ENCODE measurements at regions not wholly inside any gene's neighbourhood (a gene's known extent, or its start where the extent isn't known, plus 50 kb on each side); places are given as distances from the start of the nearest gene placed in this dataset.
"Not testable (repeated sequence)": the region's sequence is repeated elsewhere in the genome, so short reads cannot be mapped to it uniquely, and the experiment has no call there.

DNA sequence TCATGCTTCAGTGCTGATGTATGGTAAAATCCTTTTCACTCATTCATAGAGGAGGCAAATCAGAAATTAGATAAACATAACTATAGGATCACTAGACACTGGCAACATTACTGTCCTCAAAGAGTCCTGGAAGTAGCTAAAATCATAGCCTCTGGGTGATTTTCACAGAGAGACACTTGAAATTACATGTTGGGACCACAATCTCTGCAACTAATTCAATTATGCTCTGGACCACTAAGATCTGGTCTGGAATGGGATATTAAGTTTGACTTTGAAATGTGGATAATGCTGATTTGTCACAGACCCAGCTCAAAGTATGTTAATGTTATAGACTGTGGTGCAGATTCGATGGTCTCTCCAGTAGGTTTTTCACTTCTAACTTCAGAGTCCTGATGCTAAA, 214.6 kb upstream of the CCNH start:
- DNase-seq (ENCODE audit: low spot score) = no peak

DNA sequence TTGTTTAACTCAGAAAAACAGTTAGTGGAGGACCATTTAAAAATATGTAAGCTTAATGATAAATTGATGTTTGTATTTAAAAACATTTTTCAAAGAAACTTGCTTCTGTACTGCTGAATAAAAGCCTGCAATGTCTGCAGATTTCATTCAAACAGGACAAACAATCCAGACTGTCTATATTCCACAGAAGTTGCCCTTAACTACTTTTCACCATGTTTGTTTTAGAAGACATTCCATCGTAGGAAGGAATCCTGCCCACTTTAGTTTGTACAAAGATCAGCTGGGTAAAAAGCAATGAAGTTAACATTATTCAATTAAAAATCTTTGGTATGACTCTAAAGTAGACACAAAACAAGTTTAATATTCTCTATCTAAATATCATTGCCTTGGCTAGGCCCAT, 195.7 kb upstream of the CCNH start:
- no peak for DNase-seq (ENCODE audit: low spot score)

DNA sequence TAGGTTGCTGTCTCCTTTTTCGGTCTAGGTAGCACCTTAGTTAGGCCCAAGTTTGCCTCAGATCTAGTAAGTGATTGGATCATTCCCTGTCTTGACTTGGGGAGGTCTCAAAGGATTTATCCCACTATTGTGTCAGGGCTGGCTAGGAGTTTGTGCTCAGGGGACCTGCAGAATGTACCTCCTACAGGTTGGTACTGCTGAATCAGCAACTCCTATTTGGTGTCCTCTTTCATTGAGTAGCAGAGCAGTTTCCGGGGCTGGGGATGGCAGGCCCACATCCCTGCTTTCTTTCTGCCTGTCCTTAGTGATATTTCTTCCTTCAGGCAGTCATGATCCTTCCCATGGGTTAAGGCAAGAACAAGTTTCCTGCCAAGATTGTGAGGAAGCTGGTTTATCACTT, 192.9 kb upstream of the CCNH start:
- DNase-seq (ENCODE audit: low spot score) = no peak

DNA sequence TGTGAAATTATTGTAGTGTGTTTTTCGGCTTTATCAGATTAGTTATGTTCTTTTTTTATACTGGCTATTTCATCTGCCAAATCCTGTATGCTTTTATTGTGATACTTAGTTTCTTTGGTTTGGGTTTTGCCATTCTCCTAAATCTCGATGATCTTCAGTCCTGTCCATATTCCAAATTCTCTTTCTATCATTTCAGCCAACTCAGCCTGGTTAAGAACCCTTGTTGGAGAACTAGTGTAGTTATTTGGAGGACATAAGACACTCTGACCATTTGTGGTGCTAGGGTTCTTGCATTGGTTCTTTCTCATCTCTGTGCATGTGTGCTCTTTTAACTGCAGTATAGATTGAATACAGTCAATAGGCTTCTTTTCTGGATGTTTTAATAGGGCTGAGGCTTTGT, 187.0 kb upstream of the CCNH start:
- DNase-seq (ENCODE audit: low spot score) = no peak

DNA sequence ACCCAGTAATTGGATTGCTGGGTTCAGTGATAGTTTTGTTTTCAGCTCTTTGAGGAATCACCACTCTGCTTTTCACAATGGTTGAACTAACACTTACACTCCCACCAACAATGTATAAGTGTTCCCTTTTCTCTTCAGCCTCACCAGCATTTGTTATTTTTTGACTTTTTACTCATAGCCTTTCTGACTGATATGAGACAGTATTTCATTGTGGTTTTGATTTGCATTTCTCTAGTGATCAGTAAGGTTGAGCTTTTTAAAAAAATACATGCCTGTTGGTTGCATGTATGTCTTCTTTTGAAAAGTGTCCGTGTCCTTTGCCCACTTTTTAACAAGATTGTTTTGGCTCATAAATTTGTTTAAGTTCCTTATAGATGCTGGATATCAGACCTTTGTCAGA, 185.7 kb upstream of the CCNH start:
- DNase-seq (ENCODE audit: low spot score) = no peak

DNA sequence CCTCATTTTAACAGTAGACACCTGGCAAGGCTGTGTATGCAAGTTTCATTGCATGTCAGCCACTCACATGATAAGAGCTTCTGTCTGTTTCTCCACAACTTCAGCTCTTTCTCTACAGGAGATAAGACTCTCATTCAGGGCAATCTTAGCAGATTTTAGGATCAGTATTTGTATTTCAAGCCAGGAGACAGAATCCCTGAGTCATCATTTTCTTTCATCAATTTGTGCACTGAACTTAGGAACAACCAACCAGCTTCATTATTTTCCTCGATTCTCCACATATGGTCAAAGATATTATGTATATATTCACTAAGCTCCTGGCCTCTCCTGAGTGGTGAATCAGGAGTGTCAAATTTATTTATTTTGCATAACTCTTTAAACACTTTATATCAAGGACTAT, 181.8 kb upstream of the CCNH start:
- DNase-seq (ENCODE audit: low spot score) = no peak

DNA sequence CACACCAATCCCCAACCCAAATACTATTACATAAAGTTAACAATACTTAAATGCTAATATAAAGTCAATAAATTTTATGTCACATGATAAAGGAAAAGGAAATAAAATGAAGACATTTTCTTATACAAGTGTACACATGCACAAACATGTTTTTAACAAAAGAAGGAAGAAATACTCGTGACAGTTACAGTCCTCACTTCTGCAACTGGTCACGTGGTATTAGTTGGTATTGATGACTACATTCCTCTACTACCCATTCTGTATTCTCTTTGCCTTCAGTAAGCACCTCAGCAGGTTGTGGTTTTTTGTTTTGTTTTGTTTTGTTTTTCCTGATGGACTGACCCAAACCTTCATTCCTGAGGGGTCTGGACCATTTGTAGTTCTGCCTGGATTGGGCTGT, 176.9 kb upstream of the CCNH start:
- DNase-seq (ENCODE audit: low spot score) = no peak

DNA sequence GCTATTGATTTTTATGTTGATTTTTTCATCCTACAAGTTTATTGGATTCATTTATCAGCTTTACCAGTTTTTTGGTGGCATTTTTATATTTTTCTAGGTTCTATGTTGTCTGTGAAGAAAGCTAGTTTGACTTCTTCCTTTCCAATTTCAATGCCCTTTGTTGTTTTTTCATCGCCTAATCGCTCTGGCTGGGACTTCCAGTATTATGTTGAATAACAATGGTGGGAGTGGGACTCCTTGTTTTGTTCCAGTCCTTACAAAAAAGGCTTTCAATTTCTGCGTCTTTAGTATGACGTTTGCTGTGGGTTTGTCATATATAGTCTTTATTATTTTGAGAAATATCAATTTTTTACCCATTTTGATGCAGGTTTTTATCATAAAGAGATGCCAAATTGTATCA, 175.6 kb upstream of the CCNH start:
- no peak for DNase-seq (ENCODE audit: low spot score)

DNA sequence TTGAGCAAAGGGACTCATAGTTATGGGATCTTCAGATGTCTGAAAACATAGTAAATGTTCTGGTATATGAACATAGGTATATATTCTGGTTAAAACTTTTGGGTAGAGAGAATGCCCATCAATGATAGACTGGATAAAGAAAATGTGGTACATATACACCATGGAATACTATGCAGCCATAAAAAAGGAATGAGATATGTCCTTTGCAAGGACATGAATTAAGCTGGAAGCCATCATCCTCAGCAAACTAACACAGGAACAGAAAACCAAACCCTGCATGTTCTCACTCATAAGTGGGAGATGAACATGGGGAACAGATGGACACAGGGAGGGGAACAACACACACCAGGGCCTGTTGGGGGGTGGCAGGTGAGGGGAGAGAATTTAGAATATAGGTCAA, 171.0 kb upstream of the CCNH start:
- not testable (repeated sequence) for DNase-seq (ENCODE audit: low spot score)

DNA sequence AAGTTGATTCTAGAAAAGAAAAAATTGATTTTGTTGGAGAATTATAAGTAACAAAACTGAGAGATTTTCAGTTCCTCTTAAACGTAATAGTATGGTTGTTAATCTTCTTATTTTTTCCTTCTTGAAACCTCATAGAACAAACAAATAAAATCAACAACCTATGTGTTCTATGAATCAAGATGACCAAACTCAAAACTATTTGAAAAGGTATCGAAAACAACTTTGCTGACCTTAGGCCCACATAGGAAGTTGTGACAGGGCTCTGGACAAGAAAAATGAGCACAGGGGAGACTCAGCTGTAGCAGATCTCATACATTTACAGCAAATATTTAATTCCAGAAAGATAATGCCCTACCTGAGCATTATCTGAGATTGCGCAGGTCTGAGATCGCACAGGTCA, 169.4 kb upstream of the CCNH start:
- no peak for DNase-seq (ENCODE audit: low spot score)

DNA sequence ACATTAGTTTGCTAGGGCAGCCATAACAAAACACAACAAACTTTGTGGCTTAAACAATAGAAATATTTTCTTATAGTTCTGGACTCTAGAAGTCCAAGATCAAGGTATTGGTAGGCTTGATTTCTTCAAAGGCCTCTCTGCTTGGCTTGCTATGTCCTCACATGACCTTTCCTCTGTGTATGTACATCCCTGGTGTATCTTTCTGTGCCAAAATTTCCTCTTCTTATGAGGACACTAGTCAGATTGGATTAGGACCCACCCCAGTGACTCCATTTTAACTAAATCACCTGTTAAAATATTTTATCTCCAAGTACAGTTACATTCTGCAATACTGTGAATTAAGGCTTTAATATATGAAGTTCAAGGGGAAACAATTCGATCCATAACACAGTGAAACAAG, 168.9 kb upstream of the CCNH start:
- DNase-seq (ENCODE audit: low spot score) = no peak

DNA sequence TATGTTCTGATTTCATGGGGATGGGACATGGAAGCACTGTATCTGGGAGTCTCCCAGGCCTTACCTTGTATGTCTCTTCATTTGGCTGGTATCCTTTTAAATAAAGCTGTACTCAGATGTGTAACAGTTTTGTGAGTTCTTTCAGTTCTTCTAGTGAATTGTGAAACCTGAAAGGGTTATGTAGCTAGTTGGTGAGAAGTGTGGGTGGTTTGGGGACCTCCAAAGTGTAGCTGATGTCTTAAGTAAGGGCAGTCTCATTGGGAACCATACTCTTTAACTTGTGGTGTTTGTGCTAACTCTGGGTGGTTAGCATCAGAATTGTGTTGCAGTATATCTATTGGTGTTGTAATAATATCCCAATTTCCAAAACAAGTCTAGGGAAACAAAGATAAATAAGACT, 166.9 kb upstream of the CCNH start:
- DNase-seq (ENCODE audit: low spot score) = no peak

DNA sequence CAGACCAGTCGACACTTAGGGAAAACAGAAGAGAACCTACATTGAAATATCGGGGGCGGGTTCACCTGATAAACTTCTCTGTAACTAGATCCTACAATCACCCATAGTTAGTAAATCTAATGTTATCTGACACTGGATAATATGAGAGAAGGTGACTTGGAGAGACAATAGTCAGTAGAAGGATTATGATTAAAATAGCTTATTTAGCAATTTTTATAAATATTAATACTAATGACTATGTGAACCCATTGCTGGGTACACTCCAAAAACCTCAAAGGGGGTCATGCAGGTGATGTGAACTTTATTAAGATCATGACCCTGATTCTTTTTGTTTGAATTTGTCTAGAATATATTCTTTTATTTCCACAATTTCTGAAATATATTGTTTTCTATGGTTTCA, 164.1 kb upstream of the CCNH start:
- no peak for DNase-seq (ENCODE audit: low spot score)

DNA sequence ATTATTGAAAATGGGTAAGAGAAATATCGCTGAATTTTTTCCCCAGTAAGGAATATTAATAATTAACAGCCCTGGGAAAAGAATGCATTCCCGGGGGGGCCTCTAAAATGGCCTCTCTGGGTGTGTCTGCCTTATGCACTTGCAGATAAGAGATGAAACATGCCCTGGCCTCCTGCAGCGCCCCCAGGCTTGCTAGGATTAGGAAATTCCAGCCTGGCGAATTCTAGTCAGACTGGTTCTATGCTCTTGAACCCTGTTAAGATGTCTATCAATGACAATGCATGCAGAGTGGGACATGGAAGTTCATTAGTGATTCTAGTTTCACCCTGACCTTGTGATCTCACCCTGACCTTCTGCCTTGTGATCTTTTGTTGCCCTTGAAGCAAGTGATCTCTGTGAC, 163.6 kb upstream of the CCNH start:
- DNase-seq (ENCODE audit: low spot score) = not testable (repeated sequence)

DNA sequence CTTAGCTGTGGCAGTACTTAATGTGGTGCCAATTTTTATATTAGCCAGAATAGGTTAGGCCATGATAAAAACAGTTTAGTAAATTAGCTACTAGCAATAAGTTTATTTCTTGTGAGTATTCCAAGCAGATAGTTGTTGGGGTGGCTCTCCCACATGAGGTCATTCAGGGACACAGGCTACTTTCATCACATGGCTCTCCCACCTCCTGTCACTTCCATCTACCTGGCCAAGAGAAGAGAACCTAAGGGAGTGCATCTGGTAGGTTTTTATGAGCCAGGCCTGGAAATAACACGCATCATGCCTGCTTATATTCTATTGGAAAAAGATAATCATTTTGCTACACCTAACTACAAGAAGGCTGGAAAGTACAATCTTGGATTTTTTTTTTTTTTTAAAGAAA, 161.4 kb upstream of the CCNH start:
- DNase-seq (ENCODE audit: low spot score) = no peak

DNA sequence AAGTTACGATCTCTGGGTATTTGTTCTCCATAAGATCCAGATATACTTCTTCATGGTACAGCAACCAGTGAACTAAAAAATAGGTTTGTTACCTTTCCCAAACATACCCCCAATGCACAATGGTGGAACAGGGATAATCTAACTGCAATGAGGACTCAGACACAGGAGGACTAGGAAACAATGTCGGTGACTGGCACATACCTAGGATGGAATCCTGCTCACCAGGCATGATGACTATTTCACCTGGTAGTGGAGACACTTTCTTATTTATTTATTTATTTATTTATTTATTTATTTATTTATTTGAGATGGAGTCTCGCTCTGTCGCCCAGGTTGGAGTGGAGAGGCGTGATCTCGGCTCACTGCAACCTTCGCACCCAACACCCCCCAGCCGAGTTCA, 159.9 kb upstream of the CCNH start:
- no peak for DNase-seq (ENCODE audit: low spot score)

DNA sequence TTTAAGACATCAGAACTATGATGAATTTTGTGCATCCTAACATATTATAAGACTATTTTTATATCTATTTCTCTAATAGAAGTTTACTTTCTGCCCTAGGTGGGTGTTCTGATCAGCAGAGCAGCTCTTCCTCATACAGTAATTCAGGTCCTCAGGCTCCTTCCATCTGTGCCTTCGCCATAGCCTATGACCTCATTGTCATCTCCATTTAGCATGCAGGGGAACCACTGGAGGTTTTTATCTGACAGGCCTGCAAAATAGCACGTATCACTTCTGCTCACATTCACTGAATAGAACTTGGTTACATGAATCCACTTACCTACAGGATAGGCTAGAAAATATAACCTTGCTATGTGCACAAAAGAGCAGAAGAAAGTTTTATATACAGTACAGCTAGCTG, 159.4 kb upstream of the CCNH start:
- no peak for DNase-seq (ENCODE audit: low spot score)

DNA sequence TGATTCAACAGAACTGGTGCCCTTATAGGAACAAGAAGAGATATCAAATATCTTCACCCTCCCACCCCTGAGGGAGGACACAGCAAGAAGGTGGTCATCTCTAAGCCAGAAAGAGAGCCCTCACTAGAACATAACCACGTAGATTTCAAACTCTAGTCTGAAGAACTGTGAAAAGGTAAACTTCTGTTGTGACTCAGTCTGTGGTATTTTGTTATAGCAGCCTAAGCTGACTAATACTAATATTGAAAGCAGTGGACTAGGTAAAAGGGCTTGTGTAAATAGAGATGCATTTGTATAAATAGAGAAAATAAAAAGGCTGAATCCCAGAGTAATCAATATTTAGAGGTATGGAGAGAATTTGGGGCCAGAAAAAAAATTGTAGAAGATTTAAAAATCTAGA, 157.6 kb upstream of the CCNH start:
- no peak for DNase-seq (ENCODE audit: low spot score)

DNA sequence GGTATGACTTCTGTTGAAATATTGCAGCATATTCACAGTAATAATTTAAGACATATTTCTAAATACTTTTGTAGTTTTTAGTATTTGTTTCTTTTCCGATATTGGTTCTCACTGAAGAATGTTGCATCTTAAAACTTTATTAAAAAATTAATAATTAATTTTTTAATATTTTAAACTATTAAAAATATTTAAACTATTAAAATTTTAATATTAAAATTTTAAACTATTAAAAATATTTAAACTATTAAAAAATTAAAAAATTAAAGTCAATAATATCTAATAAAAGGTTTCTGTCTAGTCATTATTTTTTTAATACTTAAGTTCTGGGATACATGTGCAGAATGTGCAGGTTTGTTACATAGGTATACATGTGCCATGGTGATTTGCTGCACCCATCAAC, 149.3 kb upstream of the CCNH start:
- no peak for DNase-seq (ENCODE audit: low spot score)

DNA sequence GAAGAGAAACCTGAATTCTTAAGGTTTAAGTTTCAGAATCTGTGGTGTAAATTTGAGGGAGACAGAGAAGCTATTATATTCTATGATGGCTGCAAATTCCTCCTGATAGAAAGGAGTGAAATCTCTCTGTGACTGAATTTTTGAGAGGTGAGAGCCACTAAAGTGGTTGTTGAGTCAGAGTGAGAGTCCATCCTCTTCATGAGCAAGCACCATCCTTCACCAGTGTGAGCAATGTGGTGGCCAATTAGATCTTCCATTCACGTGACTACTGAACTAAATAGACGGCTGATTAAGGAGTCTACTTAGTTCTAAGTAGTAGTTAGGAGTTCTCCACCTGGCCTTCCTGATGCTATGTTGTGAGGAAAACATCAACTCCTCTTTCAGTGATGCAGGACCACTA, 147.8 kb upstream of the CCNH start:
- DNase-seq (ENCODE audit: low spot score) = no peak

DNA sequence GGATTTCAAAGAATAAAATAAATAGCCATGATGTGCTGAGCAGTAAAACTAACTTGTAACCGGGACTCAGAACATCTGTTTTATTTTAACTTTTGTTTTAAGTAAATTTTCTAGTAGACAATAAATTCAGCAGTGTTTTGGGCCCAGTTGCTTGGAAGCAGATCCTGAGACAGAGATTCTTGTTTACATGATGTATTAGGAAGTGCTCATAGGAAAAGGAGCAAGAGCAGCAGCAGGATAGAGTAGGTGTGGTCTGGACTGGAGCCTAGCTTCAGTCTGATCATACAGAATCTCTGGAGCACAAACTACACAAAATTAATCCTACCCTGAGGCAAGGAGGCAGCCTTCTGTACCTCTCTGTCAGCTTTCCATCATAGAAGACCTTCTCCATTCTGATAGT, 139.2 kb upstream of the CCNH start:
- DNase-seq (ENCODE audit: low spot score) = no peak

DNA sequence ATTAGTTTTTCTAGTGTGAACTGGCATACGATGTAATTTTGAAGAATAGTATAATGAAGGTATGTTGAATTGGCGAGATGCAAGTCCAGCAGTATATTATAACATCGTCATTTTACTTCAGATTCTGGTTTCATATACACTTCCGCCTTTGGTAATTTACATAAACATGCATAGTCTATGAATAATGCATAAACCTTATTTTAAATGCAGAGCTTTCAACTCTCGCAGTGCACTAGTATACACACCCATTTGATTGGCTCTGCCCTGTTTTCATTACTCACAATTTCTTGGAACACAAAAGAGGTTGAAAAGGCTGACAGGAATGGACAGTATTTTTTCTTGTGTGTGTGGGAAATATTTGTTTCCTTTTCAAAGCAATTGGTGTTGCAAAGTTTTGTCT, 128.9 kb upstream of the CCNH start:
- no peak for DNase-seq (ENCODE audit: low spot score)

DNA sequence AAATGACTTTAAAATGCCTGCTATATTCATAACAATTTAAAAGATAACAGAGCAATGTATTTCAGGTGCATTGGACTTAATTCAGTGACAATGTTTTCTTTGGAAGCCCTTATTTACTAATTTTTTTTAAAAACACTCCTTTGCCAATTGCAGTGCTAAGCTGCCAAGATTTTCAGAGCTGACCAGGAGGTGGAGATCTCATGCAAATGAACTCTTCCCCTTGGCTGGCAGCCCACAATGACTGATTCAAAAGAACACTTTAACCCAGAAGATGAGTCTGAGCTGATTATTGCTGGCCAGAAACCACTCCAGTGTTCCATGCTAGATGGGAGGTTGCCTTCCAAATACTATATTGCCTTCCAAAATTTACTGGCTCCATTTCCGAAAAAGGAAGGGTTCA, 128.3 kb upstream of the CCNH start:
- DNase-seq (ENCODE audit: low spot score) = no peak

DNA sequence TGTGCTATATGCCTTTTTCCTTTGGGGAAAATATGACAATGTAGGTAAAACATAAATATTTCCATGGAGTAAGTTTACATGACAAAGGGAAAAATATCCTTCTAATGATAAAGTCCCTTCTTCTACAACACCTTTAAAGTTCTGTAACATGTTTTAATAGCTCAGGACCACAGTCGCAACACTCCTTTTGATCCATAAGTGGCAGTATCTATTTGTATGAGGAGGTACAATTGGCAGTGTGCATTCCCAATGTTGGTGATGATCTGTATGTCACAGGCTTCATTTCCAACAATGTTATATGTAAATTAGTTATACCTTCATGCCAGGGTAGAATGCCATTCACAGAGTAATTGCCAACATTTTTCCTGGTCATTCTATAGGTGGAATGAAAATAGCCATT, 127.1 kb upstream of the CCNH start:
- no peak for DNase-seq (ENCODE audit: low spot score)

DNA sequence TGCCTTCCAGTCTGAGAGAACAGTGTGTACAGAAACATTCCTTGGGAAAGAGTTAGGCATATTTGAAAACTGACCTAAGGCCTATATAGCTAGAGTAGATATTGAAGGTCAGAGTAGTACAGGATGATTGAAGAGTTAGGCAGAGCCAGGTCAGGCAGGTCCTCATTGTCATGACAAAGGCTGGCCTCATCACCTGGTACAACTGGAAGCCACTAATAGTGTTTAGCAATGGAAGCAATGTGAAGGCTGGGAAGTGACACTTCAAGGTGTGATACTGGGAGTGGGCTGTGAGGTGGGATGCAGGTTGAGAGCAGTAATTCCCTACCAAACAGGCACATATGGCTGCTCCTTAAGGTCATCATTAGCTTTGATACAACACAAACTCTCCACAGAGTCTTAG, 123.6 kb upstream of the CCNH start:
- DNase-seq (ENCODE audit: low spot score) = no peak

DNA sequence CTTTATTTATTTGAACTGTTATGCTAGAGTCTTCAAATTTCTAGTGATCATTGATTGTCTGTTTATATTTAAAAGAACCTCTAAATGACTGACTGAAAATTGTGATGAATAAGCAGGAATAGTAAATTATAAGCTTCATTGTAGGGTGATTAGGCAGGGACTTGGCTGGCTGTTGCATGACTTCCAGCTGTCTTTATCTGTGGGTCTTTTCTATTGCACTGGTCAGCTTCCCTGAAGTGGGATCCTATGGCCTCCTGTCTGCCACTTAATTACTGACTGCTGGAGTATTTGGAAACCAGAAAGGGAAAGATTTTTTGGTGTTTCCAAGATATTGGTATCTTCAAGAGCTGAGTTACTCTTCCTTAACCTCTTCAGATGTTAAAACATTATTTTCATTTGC, 123.0 kb upstream of the CCNH start:
- no peak for DNase-seq (ENCODE audit: low spot score)

Measured in left forelimb (tissue), 1 donor.